Activated T-cell treated with anti-CD3 and anti-CD28 coated beads for 1 hour (primary cell): ENCODE measurements at regions not wholly inside any gene's neighbourhood (a gene's known extent, or its start where the extent isn't known, plus 50 kb on each side); places are given as distances from the start of the nearest gene placed in this dataset.
"Not testable (repeated sequence)": the region's sequence is repeated elsewhere in the genome, so short reads cannot be mapped to it uniquely, and the experiment has no call there.

Experiments
- DNase-seq: peaks from one replicate; pipeline ENCODE4 v3.0.0-alpha.2; 2020; ENCODE audit warnings: low read depth

GRCh38 chr10:121379013-121379412 lies 219.2 kb downstream of the FGFR2 start:
- no peak for DNase-seq

- no peak for DNase-seq
Measured at GRCh38 chr10:121380211-121380610, 218.0 kb downstream of the FGFR2 start.

DNA sequence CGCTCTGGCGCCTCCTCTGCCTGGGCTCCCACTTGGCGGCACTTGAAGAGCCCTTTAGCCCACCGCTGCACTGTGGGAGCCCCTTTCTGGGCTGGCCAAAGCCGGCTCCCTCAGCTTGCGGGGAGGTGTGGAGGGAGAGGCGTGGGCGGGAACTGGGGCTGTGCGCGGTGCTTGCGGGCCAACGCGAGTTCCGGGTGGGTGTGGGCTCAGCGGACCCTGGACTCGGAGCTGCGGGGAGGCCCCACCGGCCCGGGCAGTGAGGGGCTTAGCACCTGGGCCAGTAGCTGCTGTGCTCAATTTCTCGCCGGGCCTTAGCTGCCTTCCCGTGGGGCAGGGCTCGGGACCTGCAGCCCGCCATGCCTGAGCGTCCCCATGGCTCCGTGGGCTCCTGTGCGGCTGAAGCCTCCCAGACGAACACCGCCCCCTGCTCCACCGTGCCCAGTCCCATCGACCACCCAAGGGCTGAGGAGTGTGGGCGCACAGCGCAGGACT lies 216.2 kb downstream of the FGFR2 start:
- not testable (repeated sequence) for DNase-seq

DNA sequence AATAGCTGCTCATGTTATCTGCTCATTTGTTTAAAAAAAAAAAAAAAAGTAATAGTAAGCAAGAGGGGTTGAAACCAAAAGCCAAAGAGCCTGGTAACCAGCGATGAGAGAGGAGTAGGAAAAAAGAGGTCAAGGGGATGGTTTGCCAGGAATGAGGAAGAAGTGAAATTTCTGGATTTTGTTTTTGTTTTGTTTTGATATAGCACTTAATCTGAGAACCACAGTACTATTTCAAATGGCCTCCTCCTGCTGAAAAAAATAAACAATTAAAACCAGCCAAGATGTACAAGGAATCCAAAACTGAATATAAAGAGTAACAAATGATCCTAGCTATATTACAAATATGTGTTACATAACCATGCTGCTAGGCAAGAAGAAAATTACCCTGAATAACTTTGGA lies 213.1 kb downstream of the FGFR2 start:
- DNase-seq, result no peak

DNA sequence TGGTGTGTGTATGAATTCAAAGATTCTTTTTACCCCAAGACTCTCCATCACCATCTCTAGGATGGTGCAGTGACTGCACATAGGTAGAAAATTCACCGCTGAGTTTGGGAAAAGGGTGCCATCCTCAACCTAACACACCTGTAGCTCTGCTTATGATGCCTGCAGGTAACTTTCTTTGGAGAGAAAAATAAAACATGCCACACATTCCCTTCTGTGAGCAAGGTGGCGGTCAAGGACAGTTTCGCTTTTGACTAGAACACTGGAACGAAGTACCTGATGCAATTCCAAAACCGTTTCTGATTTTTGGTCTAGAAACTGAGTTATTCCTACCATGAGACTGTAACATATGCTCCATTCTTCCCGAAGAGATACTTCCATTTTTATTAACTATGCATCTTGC lies 205.6 kb downstream of the FGFR2 start:
- no peak for DNase-seq

DNA sequence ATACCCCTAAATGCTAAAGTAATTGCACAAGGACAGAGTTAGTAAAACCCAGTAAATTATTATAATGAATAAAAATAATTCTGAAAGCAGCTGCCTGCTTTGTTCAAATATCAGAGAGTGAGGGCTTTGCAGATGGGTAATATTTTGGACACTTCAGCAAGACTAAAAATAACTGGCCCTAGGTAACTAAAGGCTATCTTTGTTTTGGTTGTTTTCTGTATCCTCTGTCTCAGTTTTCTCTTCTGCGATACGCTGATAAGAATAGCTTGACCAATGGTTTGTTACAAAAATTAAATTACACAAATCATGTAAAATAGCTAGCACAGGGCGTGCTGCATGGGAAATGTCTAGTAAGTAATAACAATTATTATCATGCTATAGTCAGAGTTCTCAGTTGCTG lies 204.7 kb downstream of the FGFR2 start:
- no peak for DNase-seq

- not testable (repeated sequence) for DNase-seq
Measured at GRCh38 chr10:121400507-121400906, 197.7 kb downstream of the FGFR2 start.

DNA sequence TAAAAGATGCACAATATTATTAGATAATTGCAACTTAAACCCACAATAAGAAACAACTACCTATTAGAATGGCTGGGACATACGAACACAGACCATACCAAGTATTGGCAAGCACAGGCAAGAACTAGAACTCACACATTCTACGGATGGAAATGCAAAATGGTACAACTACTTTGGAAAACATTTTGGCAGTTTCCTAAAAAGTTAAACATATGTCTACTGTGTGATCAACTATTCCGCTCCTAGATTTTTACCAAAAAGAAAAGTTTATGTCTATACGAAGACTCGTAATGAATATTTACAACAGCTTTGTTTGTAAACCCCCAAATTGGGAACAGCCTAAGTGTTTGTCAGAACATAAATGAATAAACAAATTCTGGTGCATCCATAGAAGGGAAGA lies 194.7 kb downstream of the FGFR2 start:
- no peak for DNase-seq

- no peak for DNase-seq
Measured at GRCh38 chr10:121404611-121405010, 193.6 kb downstream of the FGFR2 start.

DNA sequence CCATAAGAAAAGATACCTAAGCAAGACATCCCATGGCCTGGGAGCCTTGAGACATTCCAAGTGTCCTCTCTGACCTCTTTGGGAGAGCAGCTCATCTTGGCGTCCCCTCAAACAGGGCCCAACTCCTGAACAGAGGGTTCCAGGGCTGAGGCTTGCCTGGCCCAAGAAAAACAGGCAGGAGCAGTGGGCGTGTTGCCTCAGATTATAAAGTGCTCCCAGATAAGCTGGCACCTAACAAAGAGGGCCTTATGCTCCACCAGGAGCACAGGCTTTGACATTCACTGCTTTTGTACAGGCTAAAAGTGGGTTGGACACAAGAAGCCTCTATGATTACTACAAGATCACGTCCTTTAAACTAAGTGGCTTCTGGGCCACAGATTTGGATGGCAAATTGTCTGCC lies 193.1 kb downstream of the FGFR2 start:
- DNase-seq, result no peak

DNA sequence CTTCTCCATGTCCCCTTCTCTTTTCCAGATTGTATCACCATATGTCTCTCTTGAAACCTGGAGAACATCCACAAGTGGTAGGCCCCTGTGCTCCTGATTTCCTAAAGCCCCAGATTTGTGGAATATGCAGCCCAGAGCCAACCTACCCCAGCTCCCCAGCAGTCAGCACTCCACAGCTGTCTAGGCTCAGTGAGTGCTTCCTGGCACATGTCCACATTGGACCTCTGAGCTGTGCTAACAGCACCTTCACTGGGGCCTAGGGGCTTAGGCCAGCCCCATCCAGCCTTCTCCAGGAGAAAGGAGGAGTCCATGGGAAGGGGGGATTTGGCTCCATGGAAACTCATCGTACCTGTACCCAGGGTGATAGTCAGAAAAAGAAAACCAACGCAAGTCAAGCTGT lies 192.7 kb downstream of the FGFR2 start:
- DNase-seq, result no peak

DNA sequence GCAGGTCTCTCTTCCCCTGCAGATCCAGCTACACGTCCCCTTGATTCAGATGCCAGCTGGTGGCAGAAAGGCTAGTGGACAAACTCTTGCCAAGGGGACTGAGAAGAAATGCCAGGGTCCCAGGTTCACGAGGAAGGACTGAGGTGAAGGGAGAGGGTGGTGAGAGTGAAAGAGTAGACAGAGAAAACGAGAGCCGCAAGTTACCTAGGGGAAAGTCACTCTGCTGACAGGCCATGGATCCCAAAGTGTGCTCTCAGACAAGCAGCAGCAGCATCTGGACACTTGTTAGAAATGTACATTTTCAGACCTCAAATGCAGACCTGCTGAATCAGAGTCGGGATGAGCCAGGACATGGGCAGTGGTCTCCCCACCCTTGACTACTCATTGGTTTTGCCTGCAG lies 192.3 kb downstream of the FGFR2 start:
- DNase-seq, result no peak

DNA sequence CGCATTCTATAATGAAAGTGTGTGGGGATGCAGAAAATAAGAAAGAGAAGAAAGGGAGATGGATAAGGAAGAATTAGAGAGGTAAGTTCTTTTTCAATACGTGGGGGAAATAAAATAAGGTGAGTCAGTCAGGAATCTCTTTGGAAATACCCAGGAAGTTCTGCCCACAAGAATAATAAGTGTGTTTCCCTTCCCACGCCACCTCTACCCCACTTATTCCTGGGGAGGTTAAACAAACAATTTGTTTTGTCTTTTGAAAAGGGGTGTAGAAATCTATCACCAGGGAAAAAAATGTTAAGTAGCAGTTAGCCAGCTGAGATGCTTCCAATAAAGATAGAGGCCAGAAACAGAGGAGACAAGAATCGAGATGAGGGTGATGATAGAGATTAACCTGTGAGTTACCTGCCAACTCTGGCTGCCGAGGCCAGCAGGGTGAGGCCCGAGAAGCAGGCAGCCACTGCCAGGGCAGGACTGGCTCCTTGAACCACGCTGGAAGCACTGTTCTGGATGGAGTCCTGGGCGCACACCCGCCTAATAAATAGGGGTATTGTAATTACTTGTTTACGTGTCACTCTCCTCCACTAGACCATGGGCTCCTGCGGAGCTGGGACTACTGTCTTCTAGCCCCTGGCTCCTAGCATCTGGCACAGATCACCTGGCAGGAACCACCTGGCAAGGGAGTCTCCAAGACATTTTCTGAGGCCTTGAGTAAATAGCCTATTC lies 191.3 kb downstream of the FGFR2 start:
- DNase-seq, result no peak

DNA sequence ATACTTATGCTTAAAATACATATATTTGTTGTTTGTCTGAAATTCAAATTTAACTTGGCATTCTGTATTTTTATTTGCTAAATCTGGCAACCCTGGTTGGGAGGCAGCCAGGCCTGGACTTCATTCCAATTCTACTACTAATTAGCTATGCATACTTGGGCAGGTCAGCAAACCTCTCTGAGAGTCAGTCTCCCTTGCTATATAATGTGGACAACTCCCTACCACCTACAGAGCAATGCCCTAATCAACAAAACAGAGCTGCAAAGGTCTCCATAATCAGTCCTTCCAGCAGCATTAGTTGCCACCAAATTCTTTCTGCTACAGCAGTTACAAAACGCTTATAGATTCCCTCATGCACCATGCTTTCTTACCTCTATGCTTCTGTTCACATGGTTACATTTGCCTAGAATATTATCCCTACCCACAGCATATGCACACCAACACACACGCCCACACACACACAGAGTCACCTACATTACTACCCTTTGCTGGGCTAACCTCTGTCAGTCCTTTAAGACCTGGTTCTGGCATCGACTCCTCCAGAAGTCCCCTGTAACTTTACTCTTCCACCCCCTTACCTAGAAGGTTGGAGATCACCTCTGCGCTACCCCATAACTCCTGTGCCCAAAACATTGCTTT lies 188.7 kb downstream of the FGFR2 start:
- DNase-seq, result no peak

DNA sequence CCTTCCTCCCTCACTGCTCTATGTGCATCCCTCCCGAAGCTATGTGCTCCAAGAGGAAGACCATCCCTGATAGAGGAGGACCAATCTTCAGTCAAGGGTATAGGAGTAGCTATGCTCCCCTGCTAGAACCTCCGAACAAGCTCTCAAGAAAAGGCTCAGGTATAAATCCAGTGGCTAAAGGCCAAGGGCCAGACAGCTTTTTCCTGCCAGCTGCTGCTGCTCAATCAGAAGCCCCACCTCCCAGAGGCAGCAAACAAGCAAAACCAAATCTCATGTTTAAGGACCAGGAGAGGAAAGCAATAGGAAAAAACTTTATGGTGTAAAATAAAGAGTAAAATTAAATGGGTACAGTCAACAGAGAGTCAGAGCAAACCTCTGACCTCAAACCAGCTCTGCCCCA lies 187.2 kb downstream of the FGFR2 start:
- DNase-seq, result no peak

DNA sequence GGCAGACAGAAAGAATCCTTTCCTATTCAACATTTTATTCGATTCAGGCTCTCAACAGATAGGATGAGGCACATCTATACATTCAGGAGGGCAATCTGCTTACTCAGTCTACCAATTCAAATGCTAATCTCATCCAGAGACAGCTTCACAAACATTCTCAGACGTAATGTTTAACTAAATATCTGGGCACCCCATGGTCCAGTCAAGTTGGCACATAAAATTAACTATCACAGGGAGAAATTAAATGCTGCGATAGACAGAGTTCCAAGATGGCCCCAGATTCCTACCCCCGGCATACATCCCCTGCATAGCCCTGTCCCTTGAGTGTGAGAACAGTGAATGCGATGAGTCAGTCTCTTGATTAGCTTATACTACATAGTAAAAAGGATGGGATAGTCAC lies 184.3 kb downstream of the FGFR2 start:
- DNase-seq, result no peak

DNA sequence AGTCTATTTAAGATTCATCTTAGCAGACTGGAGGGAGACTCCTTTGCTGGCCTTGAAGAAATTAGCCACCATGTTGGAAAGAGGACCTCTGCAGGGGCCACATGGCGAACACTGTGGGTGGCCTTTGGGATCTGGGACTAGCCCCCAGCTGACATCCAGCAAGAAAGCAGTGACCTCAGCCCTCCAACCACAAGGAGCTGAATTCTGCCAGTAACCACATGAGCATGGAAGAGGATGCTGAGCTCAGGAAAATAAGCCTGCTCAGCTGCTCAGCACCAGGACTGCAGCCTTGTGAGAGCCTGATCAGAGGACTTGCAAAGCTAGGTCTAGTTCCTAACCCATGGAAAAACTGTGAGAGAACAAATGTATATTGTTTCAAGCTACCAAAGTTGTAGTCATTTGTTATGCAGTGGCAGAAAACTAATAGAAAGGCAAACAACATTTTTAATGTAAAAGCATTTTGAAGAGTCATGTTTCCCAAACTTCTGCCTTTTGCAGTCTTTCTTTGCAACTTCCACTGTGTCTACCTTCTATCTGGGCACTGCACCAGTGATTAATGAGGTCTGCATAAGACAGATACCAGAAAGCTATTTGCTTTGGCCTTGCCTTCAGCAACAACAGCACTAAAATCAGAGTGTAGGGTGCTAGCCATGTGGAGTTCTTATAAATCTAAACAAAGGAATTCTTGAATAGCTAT lies 183.7 kb downstream of the FGFR2 start:
- no peak for DNase-seq

GRCh38 chr10:121415063-121415399 lies 183.2 kb downstream of the FGFR2 start:
- no peak for DNase-seq

- DNase-seq, result no peak
Measured at GRCh38 chr10:121416071-121416470, 182.2 kb downstream of the FGFR2 start.

GRCh38 chr10:121417298-121417697 lies 180.9 kb downstream of the FGFR2 start:
- DNase-seq, result no peak

- no peak for DNase-seq
Measured at GRCh38 chr10:121418126-121418777, 180.0 kb downstream of the FGFR2 start.

GRCh38 chr10:121420006-121420405 lies 178.2 kb downstream of the FGFR2 start:
- DNase-seq, result no peak

GRCh38 chr10:121422096-121422495 lies 176.1 kb downstream of the FGFR2 start:
- no peak for DNase-seq
